Neural cell (in vitro differentiated cells): ENCODE measurements at regions not wholly inside any gene's neighbourhood (a gene's known extent, or its start where the extent isn't known, plus 50 kb on each side); places are given as distances from the start of the nearest gene placed in this dataset.

Experiments
- CTCF ChIP-seq: fragments of 450-650 bp; IDR thresholded peaks from 2 replicates; pipeline ENCODE4 v1.5.1; 2014; ENCODE audit warnings: antibody characterized with exemption, mild to moderate bottlenecking, moderate library complexity; ENCODE audit not compliant: poor library complexity, severe bottlenecking
- EP300 ChIP-seq: fragments of 450-650 bp; conservative IDR thresholded peaks from 2 replicates; pipeline ENCODE4 v1.6.1; 2014; ENCODE audit warnings: antibody characterized with exemption, mild to moderate bottlenecking, moderate library complexity; ENCODE audit not compliant: poor library complexity, severe bottlenecking
- EZH2 ChIP-seq: fragments of 200-600, 300-800 bp; shearing (Covaris generic), sonication (generic); IDR thresholded peaks from 2 replicates; pipeline ENCODE4 v1.6.1; 2014; ENCODE audit warnings: antibody characterized with exemption, low read length, borderline replicate concordance, mild to moderate bottlenecking; ENCODE audit not compliant: insufficient read depth, poor library complexity, severe bottlenecking
- TAF1 ChIP-seq: IDR thresholded peaks from 2 replicates; pipeline ENCODE4 v1.6.1; 2012; ENCODE audit warnings: low read depth

- TF ChIP-seq CTCF, result no peak
- TF ChIP-seq EZH2, result no peak
- TF ChIP-seq TAF1, result no peak
- no peak for TF ChIP-seq EP300
Observed at GRCh38 chr2:64910523-64910922, 78.7 kb upstream of the SLC1A4 start.
